Stimulated activated memory B cell treated with anti-CD40 and anti-IgM and Interleukin-4, amounts not matched to agents 10 μg/mL and 1 μg/mL and 100 μg/mL, for 72 hours (primary cell): ENCODE measurements at regions not wholly inside any gene's neighbourhood (a gene's known extent, or its start where the extent isn't known, plus 50 kb on each side); places are given as distances from the start of the nearest gene placed in this dataset.
A peak's percentile ranks its signal among the peaks of the same experiment; 100 is the strongest.
"Not testable (repeated sequence)": the region's sequence is repeated elsewhere in the genome, so short reads cannot be mapped to it uniquely, and the experiment has no call there.

ENCODE experiments used
- ATAC-seq: fragments of 150-1000 bp; cut with Tn5 transposase; 2 replicates; pipeline ENCODE4 v1.10.0; 2021
- H3K27ac Mint-ChIP-seq: one replicate; pipeline ENCODE4 v1.8.0; 2022; ENCODE audit warnings: mild to moderate bottlenecking, mixed read lengths
- H3K27me3 Mint-ChIP-seq: one replicate; pipeline ENCODE4 v1.8.0; 2022; ENCODE audit warnings: mixed read lengths
- H3K36me3 Mint-ChIP-seq: one replicate; pipeline ENCODE4 v1.8.0; 2022; ENCODE audit warnings: mixed read lengths
- H3K4me1 Mint-ChIP-seq: one replicate; pipeline ENCODE4 v1.8.0; 2022; ENCODE audit warnings: mixed read lengths
- H3K4me3 Mint-ChIP-seq: one replicate; pipeline ENCODE4 v1.8.0; 2022; ENCODE audit warnings: mild to moderate bottlenecking, moderate library complexity, mixed read lengths
- H3K9me3 Mint-ChIP-seq: one replicate; pipeline ENCODE4 v1.8.0; 2022; ENCODE audit warnings: mixed read lengths

GRCh38 chr3:76264911-76265310, 479.6 kb upstream of the ZNF717 start:
- peaks cover 2% of the 10 kb centered on the region for H3K9me3 Mint-ChIP-seq
- ATAC-seq: no peak
- H3K36me3 Mint-ChIP-seq: no peaks in the 10 kb centered on the region
- H3K4me3 Mint-ChIP-seq: no peak overlapping the region
- no peaks in the 10 kb centered on the region for H3K27me3 Mint-ChIP-seq
- H3K27ac Mint-ChIP-seq: no peak overlapping the region
- no peaks in the 10 kb centered on the region for H3K4me1 Mint-ChIP-seq

- Mint-ChIP-seq H3K27ac (no peak overlapping the region), H3K4me1 (no peaks in the 10 kb centered on the region), H3K27me3 (no peaks in the 10 kb centered on the region), H3K4me3 (no peak overlapping the region), H3K9me3 (peaks cover 4% of the 10 kb centered on the region), H3K36me3 (no peaks in the 10 kb centered on the region)
- no peak for ATAC-seq
Observed at GRCh38 chr3:76266511-76266910, 481.2 kb upstream of the ZNF717 start.

- ATAC-seq: no peak
- Mint-ChIP-seq H3K9me3 (peaks cover 6% of the 10 kb centered on the region), H3K27me3 (no peaks in the 10 kb centered on the region), H3K27ac (no peak overlapping the region), H3K4me3 (no peak overlapping the region), H3K36me3 (no peaks in the 10 kb centered on the region), H3K4me1 (no peaks in the 10 kb centered on the region)
Observed at GRCh38 chr3:76267851-76268380, 482.6 kb upstream of the ZNF717 start.

GRCh38 chr3:76293856-76294255, 508.5 kb upstream of the ZNF717 start:
- peak; percentile 20 for ATAC-seq
- Mint-ChIP-seq H3K4me1 (no peaks in the 10 kb centered on the region), H3K9me3 (peaks cover 9% of the 10 kb centered on the region), H3K27me3 (no peaks in the 10 kb centered on the region), H3K4me3 (no peak overlapping the region), H3K36me3 (no peaks in the 10 kb centered on the region), H3K27ac (no peak overlapping the region)

- Mint-ChIP-seq H3K4me1 (no peaks in the 10 kb centered on the region), H3K27me3 (no peaks in the 10 kb centered on the region), H3K27ac (no peak overlapping the region), H3K36me3 (no peaks in the 10 kb centered on the region), H3K4me3 (no peak overlapping the region), H3K9me3 (peaks cover 4% of the 10 kb centered on the region)
- no peak for ATAC-seq
Observed at GRCh38 chr3:76300746-76301145, 515.4 kb upstream of the ZNF717 start.

GRCh38 chr3:76307556-76307955, 522.2 kb upstream of the ZNF717 start:
- no peak overlapping the region for H3K27ac Mint-ChIP-seq
- no peaks in the 10 kb centered on the region for H3K27me3 Mint-ChIP-seq
- no peak overlapping the region for H3K4me3 Mint-ChIP-seq
- no peak for ATAC-seq
- no peaks in the 10 kb centered on the region for H3K36me3 Mint-ChIP-seq
- H3K4me1 Mint-ChIP-seq: no peaks in the 10 kb centered on the region
- H3K9me3 Mint-ChIP-seq: peaks cover 2% of the 10 kb centered on the region

GRCh38 chr3:76308541-76308940, 523.2 kb upstream of the ZNF717 start:
- Mint-ChIP-seq H3K27me3 (no peaks in the 10 kb centered on the region), H3K4me3 (no peak overlapping the region), H3K9me3 (peaks cover 2% of the 10 kb centered on the region), H3K4me1 (no peaks in the 10 kb centered on the region), H3K27ac (no peak overlapping the region), H3K36me3 (no peaks in the 10 kb centered on the region)
- no peak for ATAC-seq

GRCh38 chr3:76310089-76310488, 524.7 kb upstream of the ZNF717 start:
- ATAC-seq: no peak
- Mint-ChIP-seq H3K4me3 (no peak overlapping the region), H3K9me3 (peaks cover 2% of the 10 kb centered on the region), H3K27me3 (no peaks in the 10 kb centered on the region), H3K27ac (no peak overlapping the region), H3K4me1 (no peaks in the 10 kb centered on the region), H3K36me3 (no peaks in the 10 kb centered on the region)

- H3K9me3 Mint-ChIP-seq: peaks cover 2% of the 10 kb centered on the region
- no peak overlapping the region for H3K27ac Mint-ChIP-seq
- no peak for ATAC-seq
- H3K27me3 Mint-ChIP-seq: no peaks in the 10 kb centered on the region
- H3K4me1 Mint-ChIP-seq: no peaks in the 10 kb centered on the region
- H3K4me3 Mint-ChIP-seq: no peak overlapping the region
- H3K36me3 Mint-ChIP-seq: no peaks in the 10 kb centered on the region
Observed at GRCh38 chr3:76310667-76311066, 525.3 kb upstream of the ZNF717 start.

- H3K27me3 Mint-ChIP-seq: no peaks in the 10 kb centered on the region
- no peak overlapping the region for H3K4me3 Mint-ChIP-seq
- H3K36me3 Mint-ChIP-seq: no peaks in the 10 kb centered on the region
- no peaks in the 10 kb centered on the region for H3K4me1 Mint-ChIP-seq
- H3K9me3 Mint-ChIP-seq: peaks cover 2% of the 10 kb centered on the region
- no peak for ATAC-seq
- no peak overlapping the region for H3K27ac Mint-ChIP-seq
Observed at GRCh38 chr3:76311941-76312340, 526.6 kb upstream of the ZNF717 start.

GRCh38 chr3:76315906-76316305, 530.6 kb upstream of the ZNF717 start:
- H3K4me3 Mint-ChIP-seq: not testable (repeated sequence)

GRCh38 chr3:76321614-76322013, 536.3 kb upstream of the ZNF717 start:
- Mint-ChIP-seq H3K9me3 (no peaks in the 10 kb centered on the region), H3K4me3 (no peak overlapping the region), H3K36me3 (no peaks in the 10 kb centered on the region), H3K27ac (no peak overlapping the region), H3K4me1 (no peaks in the 10 kb centered on the region), H3K27me3 (no peaks in the 10 kb centered on the region)
- ATAC-seq: no peak

More at GRCh38 chr3:76315906-76316305, 530.6 kb upstream of the ZNF717 start:
- not testable (repeated sequence) for H3K9me3 Mint-ChIP-seq, H3K36me3 Mint-ChIP-seq, H3K27ac Mint-ChIP-seq, H3K4me1 Mint-ChIP-seq, ATAC-seq, H3K27me3 Mint-ChIP-seq

- no peak overlapping the region for H3K4me3 Mint-ChIP-seq
- H3K27ac Mint-ChIP-seq: no peak overlapping the region
- ATAC-seq: no peak
- H3K4me1 Mint-ChIP-seq: no peaks in the 10 kb centered on the region
- no peaks in the 10 kb centered on the region for H3K27me3 Mint-ChIP-seq
- H3K36me3 Mint-ChIP-seq: no peaks in the 10 kb centered on the region
- H3K9me3 Mint-ChIP-seq: peaks cover 3% of the 10 kb centered on the region
Observed at GRCh38 chr3:76324101-76324500, 538.8 kb upstream of the ZNF717 start.

- no peaks in the 10 kb centered on the region for H3K27me3 Mint-ChIP-seq
- H3K36me3 Mint-ChIP-seq: no peaks in the 10 kb centered on the region
- H3K4me3 Mint-ChIP-seq: no peak overlapping the region
- H3K27ac Mint-ChIP-seq: no peak overlapping the region
- H3K4me1 Mint-ChIP-seq: no peaks in the 10 kb centered on the region
- H3K9me3 Mint-ChIP-seq: peaks cover 5% of the 10 kb centered on the region
- ATAC-seq: no peak
Observed at GRCh38 chr3:76345878-76346277, 560.5 kb upstream of the ZNF717 start.

- Mint-ChIP-seq H3K27ac (no peak overlapping the region), H3K9me3 (peaks cover 5% of the 10 kb centered on the region), H3K4me1 (no peaks in the 10 kb centered on the region), H3K36me3 (no peaks in the 10 kb centered on the region), H3K4me3 (no peak overlapping the region), H3K27me3 (no peaks in the 10 kb centered on the region)
- ATAC-seq: no peak
Observed at GRCh38 chr3:76346690-76347089, 561.3 kb upstream of the ZNF717 start.

- Mint-ChIP-seq H3K4me3 (no peak overlapping the region), H3K4me1 (no peaks in the 10 kb centered on the region), H3K9me3 (peaks cover 5% of the 10 kb centered on the region), H3K36me3 (no peaks in the 10 kb centered on the region), H3K27ac (no peak overlapping the region), H3K27me3 (no peaks in the 10 kb centered on the region)
- ATAC-seq: no peak
Observed at GRCh38 chr3:76349715-76350480, 564.5 kb upstream of the ZNF717 start.
